A673 (cell line): ENCODE measurements at regions not wholly inside any gene's neighbourhood (a gene's known extent, or its start where the extent isn't known, plus 50 kb on each side); places are given as distances from the start of the nearest gene placed in this dataset.

Experiments used
- BruUV-seq: library from RNA; stranded (reverse); fragments of 400-500 nt; replicated peaks from 2 replicates; lab custom pipeline; 2021; lab: Mats Ljungman, UMichigan
- CTCF ChIA-PET: fragments of 300-600 bp; sonication (Branson Sonifier 250); formaldehyde crosslinking; loops from one replicate; lab custom pipeline; 2022; ENCODE audit warnings: antibody characterized with exemption; lab: Charles Lee
- POLR2A ChIA-PET: fragments of 300-600 bp; sonication (Branson Sonifier 250); formaldehyde crosslinking; loops from one replicate; lab custom pipeline; 2022; ENCODE audit warnings: antibody characterized with exemption; ENCODE audit not compliant: low non-redundant PET; lab: Charles Lee
- DNase-seq: peaks from one replicate; pipeline ENCODE4 v3.0.0-alpha.2; 2015; ENCODE audit warnings: low spot score
- H3K27ac ChIP-seq: fragments of 200-600 bp; sonication (generic); 2 replicates; pipeline ENCODE4 v1.5.1; 2016; ENCODE audit warnings: mixed run types, low read depth, mild to moderate bottlenecking, mixed read lengths, antibody characterized with exemption, low read length; ENCODE audit not compliant: poor library complexity, severe bottlenecking
- H3K27me3 ChIP-seq: fragments of 200-600 bp; sonication (generic); replicated peaks from 2 replicates; pipeline ENCODE4 v1.6.1; 2017; ENCODE audit warnings: mixed run types, low read depth, mild to moderate bottlenecking, mixed read lengths, antibody characterized with exemption, low read length; ENCODE audit not compliant: insufficient read depth, poor library complexity
- H3K36me3 ChIP-seq: fragments of 200-600 bp; sonication (generic); 2 replicates; pipeline ENCODE4 v1.6.1; 2016; ENCODE audit warnings: mixed run types, mild to moderate bottlenecking, mixed read lengths, antibody characterized with exemption, low read length; ENCODE audit not compliant: insufficient read depth, poor library complexity, severe bottlenecking
- H3K4me1 ChIP-seq: fragments of 200-600 bp; sonication (generic); 2 replicates; pipeline ENCODE4 v1.6.1; 2017; ENCODE audit warnings: mixed run types, mild to moderate bottlenecking, mixed read lengths, antibody characterized with exemption, low read length; ENCODE audit not compliant: insufficient read depth, poor library complexity, severe bottlenecking
- H3K4me3 ChIP-seq: fragments of 200-600 bp; sonication (generic); 2 replicates; pipeline ENCODE4 v1.5.1; 2016; ENCODE audit warnings: low read depth, mixed run types, mild to moderate bottlenecking, mixed read lengths, low read length; ENCODE audit not compliant: poor library complexity, severe bottlenecking
- H3K9me3 ChIP-seq: fragments of 200-600 bp; sonication (generic); 2 replicates; pipeline ENCODE4 v1.6.1; 2016; ENCODE audit warnings: mixed run types, low read depth, mild to moderate bottlenecking, mixed read lengths, antibody characterized with exemption, low read length; ENCODE audit not compliant: poor library complexity, severe bottlenecking
- EZH2 ChIP-seq: fragments of 200-600 bp; sonication (generic); IDR thresholded peaks from 2 replicates; pipeline ENCODE4 v1.6.1; 2017; ENCODE audit warnings: borderline replicate concordance, low read depth, mild to moderate bottlenecking, mixed read lengths, antibody characterized with exemption, low read length; ENCODE audit not compliant: poor library complexity, severe bottlenecking
- intact Hi-C: fragments of 100-400 bp; cut with micrococcal nuclease; formaldehyde crosslinking; loops from one replicate; pipeline ENCODE4 v1.10.0; 2022; ENCODE audit not compliant: unreplicated experiment
- TF ChIP-seq, protein P1 (sequence below): fragments of 300-800, 200-600 bp; sonication (generic); conservative IDR thresholded peaks from 2 replicates; pipeline ENCODE4 v1.5.1; 2017; ENCODE audit warnings: low read depth, mild to moderate bottlenecking, antibody characterized with exemption, low read length, moderate library complexity, mixed read lengths

- H3K27ac ChIP-seq: no peak overlapping the region
- no peak overlapping the region for H3K4me3 ChIP-seq
- ChIA-PET POLR2A (no interaction called here), CTCF (no interaction called here)
- H3K9me3 ChIP-seq: no peaks in the 10 kb centered on the region
- H3K36me3 ChIP-seq: no peaks in the 10 kb centered on the region
- intact Hi-C loops: no loop called here
- DNase-seq: no peak
- H3K27me3 ChIP-seq: no peaks in the 10 kb centered on the region
- TF ChIP-seq, protein P1, sequence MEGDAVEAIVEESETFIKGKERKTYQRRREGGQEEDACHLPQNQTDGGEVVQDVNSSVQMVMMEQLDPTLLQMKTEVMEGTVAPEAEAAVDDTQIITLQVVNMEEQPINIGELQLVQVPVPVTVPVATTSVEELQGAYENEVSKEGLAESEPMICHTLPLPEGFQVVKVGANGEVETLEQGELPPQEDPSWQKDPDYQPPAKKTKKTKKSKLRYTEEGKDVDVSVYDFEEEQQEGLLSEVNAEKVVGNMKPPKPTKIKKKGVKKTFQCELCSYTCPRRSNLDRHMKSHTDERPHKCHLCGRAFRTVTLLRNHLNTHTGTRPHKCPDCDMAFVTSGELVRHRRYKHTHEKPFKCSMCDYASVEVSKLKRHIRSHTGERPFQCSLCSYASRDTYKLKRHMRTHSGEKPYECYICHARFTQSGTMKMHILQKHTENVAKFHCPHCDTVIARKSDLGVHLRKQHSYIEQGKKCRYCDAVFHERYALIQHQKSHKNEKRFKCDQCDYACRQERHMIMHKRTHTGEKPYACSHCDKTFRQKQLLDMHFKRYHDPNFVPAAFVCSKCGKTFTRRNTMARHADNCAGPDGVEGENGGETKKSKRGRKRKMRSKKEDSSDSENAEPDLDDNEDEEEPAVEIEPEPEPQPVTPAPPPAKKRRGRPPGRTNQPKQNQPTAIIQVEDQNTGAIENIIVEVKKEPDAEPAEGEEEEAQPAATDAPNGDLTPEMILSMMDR: no peak
- TF ChIP-seq EZH2: no peak
- no TSS peak for BruUV-seq
- H3K4me1 ChIP-seq: no peaks in the 10 kb centered on the region
Measured at GRCh38 chr15:81814882-81815455, 230.8 kb downstream of the MEX3B start.

- ChIA-PET CTCF (no interaction called here), POLR2A (no interaction called here)
- H3K4me3 ChIP-seq: no peak overlapping the region
- no peaks in the 10 kb centered on the region for H3K36me3 ChIP-seq
- no peaks in the 10 kb centered on the region for H3K4me1 ChIP-seq
- intact Hi-C loops: no loop called here
- H3K27ac ChIP-seq: no peak overlapping the region
- H3K27me3 ChIP-seq: no peaks in the 10 kb centered on the region
- no peaks in the 10 kb centered on the region for H3K9me3 ChIP-seq
- no peak for DNase-seq
- TF ChIP-seq EZH2: no peak
- TF ChIP-seq, protein P1: peak; percentile 35; the same call in 1 of the 2 replicates
- BruUV-seq: no TSS peak
Measured at GRCh38 chr15:81813215-81813614, 232.6 kb downstream of the MEX3B start.

DNA sequence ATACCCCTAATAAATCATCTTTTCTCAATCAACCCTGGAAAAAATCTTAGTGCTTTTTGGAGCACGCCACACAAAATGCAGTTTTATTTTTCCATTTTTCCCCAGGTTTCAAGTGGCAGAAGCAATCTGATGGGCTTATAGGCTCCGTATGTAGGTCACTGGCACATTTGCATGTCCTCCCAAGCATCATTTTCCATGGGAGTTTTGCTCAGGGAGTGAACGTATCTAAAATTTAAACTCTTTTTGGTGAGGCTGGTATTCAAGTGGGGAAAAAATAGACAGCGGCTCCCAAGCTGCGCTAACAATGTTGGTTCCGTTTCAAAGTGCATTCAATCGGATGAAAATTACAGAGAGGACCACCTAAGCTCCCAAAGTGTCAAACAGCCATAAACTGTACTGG, 233.4 kb downstream of the MEX3B start:
- TF ChIP-seq, protein P1: no peak
- no peak for TF ChIP-seq EZH2
- Histone ChIP-seq H3K4me1 (no peaks in the 10 kb centered on the region), H3K4me3 (no peak overlapping the region), H3K9me3 (no peaks in the 10 kb centered on the region), H3K27me3 (no peaks in the 10 kb centered on the region), H3K27ac (no peak overlapping the region), H3K36me3 (no peaks in the 10 kb centered on the region)
- ChIA-PET POLR2A (no interaction called here), CTCF (interaction anchor here (0.5 kb wide), 1 partner anchor 413 kb away, joined by 3 read pairs; no protein-coding TSS in a partner anchor)
- BruUV-seq: no TSS peak
- intact Hi-C loops: no loop called here
- no peak for DNase-seq
